Neural progenitor cell (in vitro differentiated cells): ENCODE measurements at regions not wholly inside any gene's neighbourhood (a gene's known extent, or its start where the extent isn't known, plus 50 kb on each side); places are given as distances from the start of the nearest gene placed in this dataset.

Source experiments
- DNase-seq: peaks from one replicate; pipeline ENCODE4 v3.0.0-alpha.2; 2016; ENCODE audit warnings: low spot score
- H2AFZ ChIP-seq: fragments of 200-600 bp; sonication (generic); replicated peaks from 2 replicates; pipeline ENCODE4 v1.6.1; 2016; ENCODE audit warnings: antibody characterized with exemption
- H3F3A ChIP-seq: fragments of 200-600 bp; sonication (generic); 2 replicates; pipeline ENCODE4 v1.6.1; 2016; ENCODE audit warnings: antibody characterized with exemption, low read depth
- H3K27ac ChIP-seq: fragments of 200-600 bp; sonication (generic); 2 replicates; pipeline ENCODE4 v1.5.1; 2016; ENCODE audit warnings: mild to moderate bottlenecking
- H3K27me3 ChIP-seq: fragments of 200-600 bp; sonication (generic); 2 replicates; pipeline ENCODE4 v1.6.1; 2016; ENCODE audit warnings: mild to moderate bottlenecking, moderate library complexity
- H3K36me3 ChIP-seq: fragments of 200-600 bp; sonication (generic); 2 replicates; pipeline ENCODE4 v1.5.1; 2016
- H3K4me1 ChIP-seq: fragments of 200-600 bp; sonication (generic); 2 replicates; pipeline ENCODE4 v1.6.1; 2016; ENCODE audit warnings: mixed run types
- H3K4me2 ChIP-seq: fragments of 200-600 bp; sonication (generic); 2 replicates; pipeline ENCODE4 v1.6.1; 2016
- H3K4me3 ChIP-seq: fragments of 200-600 bp; sonication (generic); 2 replicates; pipeline ENCODE4 v1.5.1; 2016
- H3K79me2 ChIP-seq: fragments of 200-600 bp; sonication (generic); 2 replicates; pipeline ENCODE4 v1.6.1; 2016; ENCODE audit warnings: low read depth
- H3K9ac ChIP-seq: fragments of 200-600 bp; sonication (generic); 2 replicates; pipeline ENCODE4 v1.6.1; 2016
- H3K9me3 ChIP-seq: fragments of 200-600 bp; sonication (generic); 2 replicates; pipeline ENCODE4 v1.5.1; 2016; ENCODE audit warnings: low read depth
- H4K20me1 ChIP-seq: fragments of 200-600 bp; sonication (generic); 2 replicates; pipeline ENCODE4 v1.6.1; 2016; ENCODE audit warnings: low read depth
- H3K27ac Mint-ChIP-seq: 3 replicates; pipeline ENCODE4 v1.8.0; 2021; ENCODE audit warnings: mixed read lengths
- H3K27me3 Mint-ChIP-seq: 2 replicates; pipeline ENCODE4 v1.8.0; 2022; ENCODE audit warnings: low read depth, mild to moderate bottlenecking, inconsistent platforms, moderate library complexity, mixed read lengths; ENCODE audit not compliant: insufficient read depth
- H3K36me3 Mint-ChIP-seq: 3 replicates; pipeline ENCODE4 v1.8.0; 2021; ENCODE audit warnings: mixed read lengths
- H3K4me1 Mint-ChIP-seq: 3 replicates; pipeline ENCODE4 v1.8.0; 2021; ENCODE audit warnings: mixed read lengths
- H3K4me3 Mint-ChIP-seq: 3 replicates; pipeline ENCODE4 v1.8.0; 2021; ENCODE audit warnings: mild to moderate bottlenecking, moderate library complexity, mixed read lengths
- H3K9me3 Mint-ChIP-seq: 3 replicates; pipeline ENCODE4 v1.8.0; 2020; ENCODE audit warnings: mixed read lengths
- CTCF ChIP-seq: fragments of 200-600 bp; sonication (generic); IDR thresholded peaks from 2 replicates; pipeline ENCODE4 v1.5.1; 2017; ENCODE audit warnings: antibody characterized with exemption, mild to moderate bottlenecking
- EZH2 ChIP-seq: fragments of 200-600 bp; sonication (generic); IDR thresholded peaks from 2 replicates; pipeline ENCODE4 v1.6.1; 2017; ENCODE audit warnings: antibody characterized with exemption, mild to moderate bottlenecking, moderate library complexity
- EZH2phosphoT487 ChIP-seq: fragments of 200-600 bp; sonication (generic); IDR thresholded peaks from 2 replicates; pipeline ENCODE4 v1.6.1; 2017; ENCODE audit warnings: antibody characterized with exemption

- H3K9me3 Mint-ChIP-seq: no peaks in the 10 kb centered on the region
- Histone ChIP-seq H3F3A (no peaks in the 10 kb centered on the region), H4K20me1 (no peaks in the 10 kb centered on the region), H3K36me3 (no peaks in the 10 kb centered on the region), H3K4me3 (no peak overlapping the region), H3K4me1 (peaks cover 4% of the 10 kb centered on the region), H3K9ac (no peak overlapping the region), H3K4me2 (no peak overlapping the region), H3K27me3 (no peaks in the 10 kb centered on the region), H2AFZ (no peak overlapping the region), H3K9me3 (no peaks in the 10 kb centered on the region), H3K27ac (no peak overlapping the region), H3K79me2 (no peaks in the 10 kb centered on the region)
- H3K4me1 Mint-ChIP-seq: no peaks in the 10 kb centered on the region
- no peaks in the 10 kb centered on the region for H3K27me3 Mint-ChIP-seq
- no peak overlapping the region for H3K27ac Mint-ChIP-seq
- peaks cover 27% of the 10 kb centered on the region for H3K36me3 Mint-ChIP-seq
- no peak for TF ChIP-seq EZH2phosphoT487
- no peak for TF ChIP-seq CTCF
- no peak for TF ChIP-seq EZH2
- H3K4me3 Mint-ChIP-seq: no peak overlapping the region
- DNase-seq: no peak
Observed at GRCh38 chr13:73842184-73842583, 292.0 kb downstream of the KLF12 start.

- no peak overlapping the region for H3K27ac Mint-ChIP-seq
- Histone ChIP-seq H4K20me1 (no peaks in the 10 kb centered on the region), H3K27ac (no peak overlapping the region), H3K36me3 (no peaks in the 10 kb centered on the region), H3K4me1 (peaks cover 16% of the 10 kb centered on the region), H3F3A (no peaks in the 10 kb centered on the region), H3K4me2 (no peak overlapping the region), H3K79me2 (no peaks in the 10 kb centered on the region), H3K4me3 (no peak overlapping the region), H2AFZ (no peak overlapping the region), H3K27me3 (no peaks in the 10 kb centered on the region), H3K9ac (no peak overlapping the region), H3K9me3 (no peaks in the 10 kb centered on the region)
- no peak for DNase-seq
- H3K4me1 Mint-ChIP-seq: peaks cover 11% of the 10 kb centered on the region
- H3K36me3 Mint-ChIP-seq: peaks cover 14% of the 10 kb centered on the region
- H3K9me3 Mint-ChIP-seq: no peaks in the 10 kb centered on the region
- H3K4me3 Mint-ChIP-seq: no peak overlapping the region
- no peaks in the 10 kb centered on the region for H3K27me3 Mint-ChIP-seq
- TF ChIP-seq EZH2phosphoT487: no peak
- TF ChIP-seq EZH2: no peak
- no peak for TF ChIP-seq CTCF
Observed at GRCh38 chr13:73837147-73837546, 297.1 kb downstream of the KLF12 start.

GRCh38 chr13:73835138-73835721 is 299.0 kb downstream of the KLF12 start:
- Histone ChIP-seq H2AFZ (no peak overlapping the region), H3K79me2 (no peaks in the 10 kb centered on the region), H3K36me3 (no peaks in the 10 kb centered on the region), H3K4me3 (no peak overlapping the region), H3K9ac (no peak overlapping the region), H3K9me3 (no peaks in the 10 kb centered on the region), H3K4me1 (peaks cover 20% of the 10 kb centered on the region), H3K27ac (no peak overlapping the region), H4K20me1 (no peaks in the 10 kb centered on the region), H3F3A (no peaks in the 10 kb centered on the region), H3K4me2 (no peak overlapping the region), H3K27me3 (no peaks in the 10 kb centered on the region)
- Mint-ChIP-seq H3K9me3 (no peaks in the 10 kb centered on the region), H3K4me3 (no peak overlapping the region), H3K4me1 (peaks cover 13% of the 10 kb centered on the region), H3K27me3 (no peaks in the 10 kb centered on the region), H3K27ac (no peak overlapping the region), H3K36me3 (peaks cover 9% of the 10 kb centered on the region)
- DNase-seq: peak; percentile 44
- TF ChIP-seq EZH2 (no peak), CTCF (peak; percentile 78), EZH2phosphoT487 (no peak)
